ENCODE measurements at regions not wholly inside any gene's neighbourhood (a gene's known extent, or its start where the extent isn't known, plus 50 kb on each side); places are given as distances from the start of the nearest gene placed in this dataset.
"Not testable (repeated sequence)": the region's sequence is repeated elsewhere in the genome, so short reads cannot be mapped to it uniquely, and the experiment has no call there.

- H3K36me3 ChIP-seq (ENCODE audit: control insufficient read depth, insufficient read depth, low read length), result no peaks in the 10 kb centered on the region
- no peak overlapping the region for H3K4me3 ChIP-seq (ENCODE audit: low read depth, low read length)
- TF ChIP-seq CTCF (IDR thresholded peaks at IDR 0.05; ENCODE audit: insufficient read depth, low read depth, low read length), result no peak
- CTCF ChIA-PET, result no interaction called here
- POLR2A ChIA-PET, result no interaction called here
- DNase-seq (ENCODE audit: low read depth), result no peak
- H3K27me3 ChIP-seq (ENCODE audit: control insufficient read depth, insufficient read depth, low read length), result no peaks in the 10 kb centered on the region
Measured at GRCh38 chr1:29999595-29999994, 723.8 kb downstream of the MATN1 start.

DNA sequence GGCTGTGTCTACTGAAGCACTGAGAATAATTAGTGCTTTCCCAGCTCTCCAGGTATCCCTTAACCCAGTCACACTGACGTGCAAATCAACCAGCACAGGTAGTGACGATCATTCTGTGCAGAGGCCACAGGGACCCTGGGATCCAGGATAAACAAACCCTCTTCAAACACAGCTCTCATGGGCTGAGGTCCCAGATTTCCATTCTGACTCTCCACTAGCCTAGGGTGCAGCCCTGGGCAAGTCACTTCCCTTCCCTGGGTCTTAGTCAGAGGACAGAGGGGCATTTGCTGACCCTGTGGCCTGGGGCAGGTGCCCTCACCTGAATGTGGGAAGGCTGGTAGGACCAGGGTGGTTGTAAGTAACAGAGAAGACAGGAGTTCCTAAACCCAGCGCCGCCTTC is 724.7 kb downstream of the MATN1 start:
- no peak overlapping the region for H3K4me3 ChIP-seq (ENCODE audit: low read depth, low read length)
- no peak for TF ChIP-seq CTCF (IDR thresholded peaks at IDR 0.05; ENCODE audit: insufficient read depth, low read depth, low read length)
- H3K27me3 ChIP-seq (ENCODE audit: control insufficient read depth, insufficient read depth, low read length), result no peaks in the 10 kb centered on the region
- no peaks in the 10 kb centered on the region for H3K36me3 ChIP-seq (ENCODE audit: control insufficient read depth, insufficient read depth, low read length)
- CTCF ChIA-PET, result no interaction called here
- POLR2A ChIA-PET, result no interaction called here
- no peak for DNase-seq (ENCODE audit: low read depth)

DNA sequence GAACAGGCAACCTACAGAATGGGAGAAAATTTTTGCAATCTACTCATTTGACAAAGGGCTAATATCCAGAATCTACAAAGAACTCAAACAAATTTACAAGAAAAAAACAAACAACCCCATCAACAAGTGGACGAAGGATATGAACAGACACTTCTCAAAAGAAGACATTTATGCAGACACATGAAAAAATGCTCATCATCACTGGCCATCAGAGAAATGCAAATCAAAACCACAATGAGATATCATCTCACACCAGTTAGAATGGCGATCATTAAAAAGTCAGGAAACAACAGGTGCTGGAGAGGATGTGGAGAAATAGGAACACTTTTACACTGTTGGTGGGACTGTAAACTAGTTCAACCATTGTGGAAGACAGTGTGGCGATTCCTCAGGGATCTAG is 725.6 kb downstream of the MATN1 start:
- POLR2A ChIA-PET; H3K27me3 ChIP-seq (ENCODE audit: control insufficient read depth, insufficient read depth, low read length); H3K36me3 ChIP-seq (ENCODE audit: control insufficient read depth, insufficient read depth, low read length); DNase-seq (ENCODE audit: low read depth); H3K4me3 ChIP-seq (ENCODE audit: low read depth, low read length); CTCF ChIA-PET: not testable (repeated sequence)

GRCh38 chr1:29993950-29994349 is 729.4 kb downstream of the MATN1 start:
- CTCF ChIA-PET, result no interaction called here
- POLR2A ChIA-PET, result no interaction called here
- Histone ChIP-seq H3K36me3 (ENCODE audit: control insufficient read depth, insufficient read depth, low read length) (no peaks in the 10 kb centered on the region), H3K27me3 (ENCODE audit: control insufficient read depth, insufficient read depth, low read length) (no peaks in the 10 kb centered on the region), H3K4me3 (ENCODE audit: low read depth, low read length) (no peak overlapping the region)
- DNase-seq (ENCODE audit: low read depth), result no peak
- no peak for TF ChIP-seq CTCF (IDR thresholded peaks at IDR 0.05; ENCODE audit: insufficient read depth, low read depth, low read length)

- TF ChIP-seq CTCF (IDR thresholded peaks at IDR 0.05; ENCODE audit: insufficient read depth, low read depth, low read length), result no peak
- ChIA-PET CTCF (interaction anchor here (0.9 kb wide), 1 partner anchor 9 kb away, joined by 3 read pairs; no protein-coding TSS in a partner anchor), POLR2A (no interaction called here)
- Histone ChIP-seq H3K4me3 (ENCODE audit: low read depth, low read length) (no peak overlapping the region), H3K27me3 (ENCODE audit: control insufficient read depth, insufficient read depth, low read length) (no peaks in the 10 kb centered on the region), H3K36me3 (ENCODE audit: control insufficient read depth, insufficient read depth, low read length) (no peaks in the 10 kb centered on the region)
- no peak for DNase-seq (ENCODE audit: low read depth)
Measured at GRCh38 chr1:29991815-29992214, 731.6 kb downstream of the MATN1 start.

GRCh38 chr1:29991025-29991424 is 732.4 kb downstream of the MATN1 start:
- H3K36me3 ChIP-seq (ENCODE audit: control insufficient read depth, insufficient read depth, low read length), result no peaks in the 10 kb centered on the region
- POLR2A ChIA-PET, result no interaction called here
- H3K4me3 ChIP-seq (ENCODE audit: low read depth, low read length), result no peak overlapping the region
- no peak for DNase-seq (ENCODE audit: low read depth)
- TF ChIP-seq CTCF (IDR thresholded peaks at IDR 0.05; ENCODE audit: insufficient read depth, low read depth, low read length), result no peak
- H3K27me3 ChIP-seq (ENCODE audit: control insufficient read depth, insufficient read depth, low read length), result no peaks in the 10 kb centered on the region
- CTCF ChIA-PET, result interaction anchor here (0.7 kb wide), 1 partner anchor 12 kb away, joined by 3 read pairs; no protein-coding TSS in a partner anchor

Measured in BJ (cell line).